Fibroblast of lung (primary cell): ENCODE measurements at regions not wholly inside any gene's neighbourhood (a gene's known extent, or its start where the extent isn't known, plus 50 kb on each side); places are given as distances from the start of the nearest gene placed in this dataset.

ENCODE experiments used
- DNase-seq, 2 donors: peaks; one replicate each; pipeline versions ENCODE4 v3.0.0 to v3.0.0-alpha.2; 2010; ENCODE audit warnings: low read depth in 2 of 2
- H2AFZ ChIP-seq: 2 replicates; pipeline ENCODE4 v1.5.1; 2012; ENCODE audit warnings: low read length, control low read depth, inconsistent platforms
- H3K27ac ChIP-seq: 2 replicates; pipeline ENCODE4 v1.5.1; 2011; ENCODE audit warnings: low read length, control low read depth; ENCODE audit not compliant: insufficient read depth
- H3K27me3 ChIP-seq: 2 replicates; pipeline ENCODE4 v1.5.1; 2011; ENCODE audit warnings: mild to moderate bottlenecking, low read length; ENCODE audit not compliant: control insufficient read depth, insufficient read depth
- H3K36me3 ChIP-seq: 2 replicates; pipeline ENCODE4 v1.5.1; 2011; ENCODE audit warnings: low read length; ENCODE audit not compliant: control insufficient read depth, insufficient read depth
- H3K4me1 ChIP-seq: 2 replicates; pipeline ENCODE4 v1.5.1; 2011; ENCODE audit warnings: low read length; ENCODE audit not compliant: control insufficient read depth, insufficient read depth; ENCODE audit errors: extremely low read depth
- H3K4me2 ChIP-seq: 2 replicates; pipeline ENCODE4 v1.5.1; 2011; ENCODE audit warnings: low read length, control low read depth; ENCODE audit not compliant: insufficient read depth; ENCODE audit errors: extremely low read depth
- H3K4me3 ChIP-seq, 4 experiments: fragments of 200-600 bp in 1 of 4; sonication (generic) in 1 of 4; replicated peaks in 1 of 4; 2 replicates each; pipeline ENCODE4 v1.5.1; 2011 to 2016; ENCODE audit warnings: low read length in 4 of 4, low read depth in 3 of 4, mild to moderate bottlenecking in 3 of 4, control low read depth in 2 of 4, inconsistent platforms in 1 of 4, mixed read lengths in 1 of 4; ENCODE audit not compliant: insufficient read depth in 1 of 4; ENCODE audit errors: control extremely low read depth in 1 of 4
- H3K79me2 ChIP-seq: 2 replicates; pipeline ENCODE4 v1.5.1; 2012; ENCODE audit warnings: mild to moderate bottlenecking, low read length, inconsistent platforms; ENCODE audit not compliant: control insufficient read depth, insufficient read depth
- H3K9ac ChIP-seq: 2 replicates; pipeline ENCODE4 v1.5.1; 2011; ENCODE audit warnings: mild to moderate bottlenecking, low read length, control low read depth; ENCODE audit not compliant: insufficient read depth
- H3K9me3 ChIP-seq: 2 replicates; pipeline ENCODE4 v1.5.1; 2012; ENCODE audit warnings: low read depth, low read length; ENCODE audit not compliant: control insufficient read depth, insufficient read depth
- H4K20me1 ChIP-seq: 2 replicates; pipeline ENCODE4 v1.5.1; 2011; ENCODE audit warnings: low read length; ENCODE audit not compliant: control insufficient read depth, insufficient read depth; ENCODE audit errors: extremely low read depth
- EZH2 ChIP-seq: IDR thresholded peaks from 2 replicates; pipeline ENCODE4 v1.5.1; 2012; ENCODE audit warnings: low read length, control low read depth, mild to moderate bottlenecking; ENCODE audit errors: missing control alignments
- TF ChIP-seq, protein P1 (sequence below), 2 donors: IDR thresholded peaks in 1 of 2; conservative IDR thresholded peaks in 1 of 2; 1 replicate in 1 of 2; 2 replicates in 1 of 2; pipeline ENCODE4 v1.5.1; 2011 to 2012; ENCODE audit warnings: low read length in 2 of 2, control low read depth in 1 of 2, inconsistent platforms in 1 of 2, low read depth in 1 of 2, mild to moderate bottlenecking in 1 of 2

- H3K4me2 ChIP-seq = no peak overlapping the region
- H3K9me3 ChIP-seq = no peaks in the 10 kb centered on the region
- H2AFZ ChIP-seq = no peak overlapping the region
- H3K36me3 ChIP-seq = no peaks in the 10 kb centered on the region
- DNase-seq = no peak
- H3K79me2 ChIP-seq = no peaks in the 10 kb centered on the region
- no peaks in the 10 kb centered on the region for H3K4me1 ChIP-seq
- no peak for TF ChIP-seq EZH2
- TF ChIP-seq, protein P1, sequence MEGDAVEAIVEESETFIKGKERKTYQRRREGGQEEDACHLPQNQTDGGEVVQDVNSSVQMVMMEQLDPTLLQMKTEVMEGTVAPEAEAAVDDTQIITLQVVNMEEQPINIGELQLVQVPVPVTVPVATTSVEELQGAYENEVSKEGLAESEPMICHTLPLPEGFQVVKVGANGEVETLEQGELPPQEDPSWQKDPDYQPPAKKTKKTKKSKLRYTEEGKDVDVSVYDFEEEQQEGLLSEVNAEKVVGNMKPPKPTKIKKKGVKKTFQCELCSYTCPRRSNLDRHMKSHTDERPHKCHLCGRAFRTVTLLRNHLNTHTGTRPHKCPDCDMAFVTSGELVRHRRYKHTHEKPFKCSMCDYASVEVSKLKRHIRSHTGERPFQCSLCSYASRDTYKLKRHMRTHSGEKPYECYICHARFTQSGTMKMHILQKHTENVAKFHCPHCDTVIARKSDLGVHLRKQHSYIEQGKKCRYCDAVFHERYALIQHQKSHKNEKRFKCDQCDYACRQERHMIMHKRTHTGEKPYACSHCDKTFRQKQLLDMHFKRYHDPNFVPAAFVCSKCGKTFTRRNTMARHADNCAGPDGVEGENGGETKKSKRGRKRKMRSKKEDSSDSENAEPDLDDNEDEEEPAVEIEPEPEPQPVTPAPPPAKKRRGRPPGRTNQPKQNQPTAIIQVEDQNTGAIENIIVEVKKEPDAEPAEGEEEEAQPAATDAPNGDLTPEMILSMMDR (conservative IDR thresholded peaks at IDR 0.05 in 1 of 2, IDR thresholded peaks at IDR 0.05 in 1 of 2; ENCODE audit: low read depth in 1 of 2, low read length in 2 of 2) = peak in 1 of 2 donors; percentile 37
- no peak overlapping the region for H3K9ac ChIP-seq
- H3K4me3 ChIP-seq = no peak overlapping the region
- no peak overlapping the region for H3K27ac ChIP-seq
- H3K27me3 ChIP-seq = no peaks in the 10 kb centered on the region
- no peaks in the 10 kb centered on the region for H4K20me1 ChIP-seq
Measured at GRCh38 chr3:177893331-177893730, 642.9 kb upstream of the KCNMB2 start.

- TF ChIP-seq, protein P1 (conservative IDR thresholded peaks at IDR 0.05 in 1 of 2, IDR thresholded peaks at IDR 0.05 in 1 of 2; ENCODE audit: low read depth in 1 of 2, low read length in 2 of 2) = no peak
- no peak for TF ChIP-seq EZH2
- no peak overlapping the region for H3K9ac ChIP-seq
- no peak overlapping the region for H3K4me2 ChIP-seq
- no peak overlapping the region for H2AFZ ChIP-seq
- no peaks in the 10 kb centered on the region for H3K4me1 ChIP-seq
- H3K4me3 ChIP-seq = no peak overlapping the region
- no peaks in the 10 kb centered on the region for H3K36me3 ChIP-seq
- H3K27me3 ChIP-seq = no peaks in the 10 kb centered on the region
- no peaks in the 10 kb centered on the region for H4K20me1 ChIP-seq
- no peak overlapping the region for H3K27ac ChIP-seq
- H3K79me2 ChIP-seq = no peaks in the 10 kb centered on the region
- peak in 1 of 2 donors; percentile 13 for DNase-seq
- H3K9me3 ChIP-seq = no peaks in the 10 kb centered on the region
Measured at GRCh38 chr3:177894081-177894728, 642.0 kb upstream of the KCNMB2 start.

- Histone ChIP-seq H3K27ac (no peak overlapping the region), H4K20me1 (no peaks in the 10 kb centered on the region), H3K4me2 (no peak overlapping the region), H3K4me3 (no peak overlapping the region), H3K79me2 (no peaks in the 10 kb centered on the region), H3K27me3 (no peaks in the 10 kb centered on the region), H3K9ac (no peak overlapping the region), H3K36me3 (no peaks in the 10 kb centered on the region), H3K4me1 (peaks cover 1% of the 10 kb centered on the region), H3K9me3 (no peaks in the 10 kb centered on the region), H2AFZ (no peak overlapping the region)
- DNase-seq = no peak
- no peak for TF ChIP-seq EZH2
- TF ChIP-seq, protein P1 (conservative IDR thresholded peaks at IDR 0.05 in 1 of 2, IDR thresholded peaks at IDR 0.05 in 1 of 2; ENCODE audit: low read depth in 1 of 2, low read length in 2 of 2) = no peak
Measured at GRCh38 chr3:177898185-177898584, 638.1 kb upstream of the KCNMB2 start.
